Cardiac muscle cell (in vitro differentiated cells and primary cell): ENCODE measurements at regions not wholly inside any gene's neighbourhood (a gene's known extent, or its start where the extent isn't known, plus 50 kb on each side); places are given as distances from the start of the nearest gene placed in this dataset.
A peak's percentile ranks its signal among the peaks of the same experiment; 100 is the strongest.

ENCODE experiments used
- DNase-seq, 2 donors: peaks; one replicate each; pipeline versions ENCODE4 v3.0.0 to v3.0.0-alpha.2; 2010 to 2017; ENCODE audit warnings: low read depth in 1 of 2, low spot score in 1 of 2
- H3K27ac ChIP-seq: fragments of 200-600 bp; sonication (generic); 2 replicates; pipeline ENCODE4 v1.5.1; 2016
- H3K27me3 ChIP-seq: fragments of 200-600 bp; sonication (generic); 2 replicates; pipeline ENCODE4 v1.6.0; 2016; ENCODE audit warnings: control low read depth
- H3K36me3 ChIP-seq: fragments of 200-600 bp; sonication (generic); 2 replicates; pipeline ENCODE4 v1.5.1; 2016; ENCODE audit warnings: control low read depth
- H3K4me1 ChIP-seq: fragments of 200-600 bp; sonication (generic); 2 replicates; pipeline ENCODE4 v1.8.1; 2017; ENCODE audit warnings: low read depth, mild to moderate bottlenecking, mixed run types
- H3K4me3 ChIP-seq: fragments of 200-600 bp; sonication (generic); 2 replicates; pipeline ENCODE4 v1.5.1; 2016; ENCODE audit warnings: mild to moderate bottlenecking
- H3K9me3 ChIP-seq: fragments of 200-600 bp; sonication (generic); 2 replicates; pipeline ENCODE4 v1.5.1; 2017; ENCODE audit warnings: low read depth, mild to moderate bottlenecking, control low read depth
- CTCF ChIP-seq: IDR thresholded peaks from 2 replicates; pipeline ENCODE4 v1.5.1; 2012; ENCODE audit warnings: low read depth, mild to moderate bottlenecking, low read length

GRCh38 chr20:21653628-21654027 is 51.8 kb upstream of the PAX1 start:
- TF ChIP-seq CTCF = no peak
- DNase-seq = no peak
- H3K9me3 ChIP-seq = no peaks in the 10 kb centered on the region
- H3K27ac ChIP-seq = no peak overlapping the region
- no peaks in the 10 kb centered on the region for H3K4me1 ChIP-seq
- H3K36me3 ChIP-seq = no peaks in the 10 kb centered on the region
- no peak overlapping the region for H3K4me3 ChIP-seq
- no peaks in the 10 kb centered on the region for H3K27me3 ChIP-seq

DNA sequence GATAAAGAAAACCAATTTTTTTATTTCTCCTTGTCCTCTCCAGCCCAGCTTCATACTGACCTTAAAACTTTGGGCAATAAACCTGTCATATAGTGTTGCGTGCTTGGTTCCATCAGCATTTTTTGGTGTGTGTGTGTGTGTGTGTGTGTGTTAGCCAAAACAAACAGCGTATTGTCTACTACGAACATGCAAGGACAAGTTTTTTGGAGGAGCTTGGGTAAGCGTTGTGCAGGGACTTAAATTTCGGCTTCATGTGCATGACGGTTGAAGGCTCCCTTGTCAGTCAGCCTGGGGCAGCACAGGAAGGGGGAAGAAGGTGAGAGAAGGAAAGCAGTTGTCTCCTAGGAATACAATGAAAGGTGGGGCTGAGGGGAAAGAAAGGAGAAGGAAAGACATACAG is 62.0 kb upstream of the PAX1 start:
- TF ChIP-seq CTCF = no peak
- Histone ChIP-seq H3K27me3 (peaks cover 22% of the 10 kb centered on the region), H3K4me3 (no peak overlapping the region), H3K4me1 (no peaks in the 10 kb centered on the region), H3K36me3 (no peaks in the 10 kb centered on the region), H3K27ac (no peak overlapping the region), H3K9me3 (no peaks in the 10 kb centered on the region)
- no peak for DNase-seq

DNA sequence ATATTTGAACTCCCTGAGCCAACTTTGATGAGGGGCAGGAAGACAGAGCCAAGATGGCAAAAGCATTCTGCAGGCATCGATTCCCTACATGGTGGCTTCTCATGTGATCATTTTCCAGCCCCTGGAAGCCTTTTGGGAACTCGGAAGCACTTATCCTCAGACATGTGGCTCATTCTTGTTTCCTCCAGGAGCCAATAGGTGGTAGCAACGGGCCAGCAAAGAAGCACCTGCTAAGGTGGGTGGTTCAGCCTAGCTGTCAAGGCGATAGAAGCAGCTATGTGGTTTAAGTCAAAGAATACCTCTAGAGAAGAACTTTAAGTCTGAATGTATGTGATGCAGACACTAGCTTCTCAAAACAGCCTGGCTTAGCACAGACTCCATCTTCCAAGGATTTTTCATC is 64.9 kb upstream of the PAX1 start:
- no peak for TF ChIP-seq CTCF
- Histone ChIP-seq H3K27ac (no peak overlapping the region), H3K4me1 (no peaks in the 10 kb centered on the region), H3K9me3 (no peaks in the 10 kb centered on the region), H3K4me3 (no peak overlapping the region), H3K27me3 (peaks cover 27% of the 10 kb centered on the region), H3K36me3 (no peaks in the 10 kb centered on the region)
- DNase-seq = peak in 1 of 2 donors; percentile 30

GRCh38 chr20:21633829-21634228 is 71.6 kb upstream of the PAX1 start:
- H3K4me1 ChIP-seq = no peaks in the 10 kb centered on the region
- no peaks in the 10 kb centered on the region for H3K36me3 ChIP-seq
- no peak overlapping the region for H3K27ac ChIP-seq
- TF ChIP-seq CTCF = no peak
- no peak overlapping the region for H3K4me3 ChIP-seq
- peaks cover 28% of the 10 kb centered on the region for H3K27me3 ChIP-seq
- DNase-seq = no peak
- no peaks in the 10 kb centered on the region for H3K9me3 ChIP-seq

- Histone ChIP-seq H3K4me3 (no peak overlapping the region), H3K4me1 (no peaks in the 10 kb centered on the region), H3K27me3 (peaks cover 31% of the 10 kb centered on the region), H3K36me3 (no peaks in the 10 kb centered on the region), H3K9me3 (no peaks in the 10 kb centered on the region), H3K27ac (no peak overlapping the region)
- DNase-seq = no peak
- no peak for TF ChIP-seq CTCF
Measured at GRCh38 chr20:21632735-21633053, 72.8 kb upstream of the PAX1 start.
